Hepatocyte (in vitro differentiated cells): ENCODE measurements at regions not wholly inside any gene's neighbourhood (a gene's known extent, or its start where the extent isn't known, plus 50 kb on each side); places are given as distances from the start of the nearest gene placed in this dataset.

Experiments used
- DNase-seq: peaks from one replicate; pipeline ENCODE4 v3.0.0-alpha.2; 2016; ENCODE audit warnings: low spot score
- H2AFZ ChIP-seq: fragments of 200-600 bp; sonication (generic); 2 replicates; pipeline ENCODE4 v1.6.0; 2016; ENCODE audit warnings: antibody characterized with exemption, mild to moderate bottlenecking
- H3K27ac ChIP-seq: fragments of 200-600 bp; sonication (generic); 2 replicates; pipeline ENCODE4 v1.5.1; 2016; ENCODE audit warnings: mild to moderate bottlenecking
- H3K27me3 ChIP-seq: fragments of 200-600 bp; sonication (generic); 2 replicates; pipeline ENCODE4 v1.6.1; 2016
- H3K36me3 ChIP-seq: fragments of 200-600 bp; sonication (generic); replicated peaks from 2 replicates; pipeline ENCODE4 v1.5.1; 2016; ENCODE audit warnings: low read depth; ENCODE audit not compliant: insufficient read depth
- H3K4me1 ChIP-seq: fragments of 200-600 bp; sonication (generic); 2 replicates; pipeline ENCODE4 v1.5.1; 2016; ENCODE audit warnings: mild to moderate bottlenecking, moderate library complexity; ENCODE audit not compliant: insufficient read depth
- H3K4me2 ChIP-seq: fragments of 200-600 bp; sonication (generic); 2 replicates; pipeline ENCODE4 v1.6.0; 2016
- H3K4me3 ChIP-seq: fragments of 200-600 bp; sonication (generic); 2 replicates; pipeline ENCODE4 v1.5.1; 2016; ENCODE audit warnings: mild to moderate bottlenecking
- H3K79me2 ChIP-seq: fragments of 200-600 bp; sonication (generic); 2 replicates; pipeline ENCODE4 v1.6.0; 2017; ENCODE audit warnings: mild to moderate bottlenecking
- H3K9me2 ChIP-seq: fragments of 200-600 bp; sonication (generic); replicated peaks from 2 replicates; pipeline ENCODE4 v1.6.0; 2017; ENCODE audit warnings: mild to moderate bottlenecking; ENCODE audit not compliant: insufficient read depth
- H3K9me3 ChIP-seq: fragments of 200-600 bp; sonication (generic); 2 replicates; pipeline ENCODE4 v1.5.1; 2016; ENCODE audit warnings: low read depth, mild to moderate bottlenecking
- H4K20me1 ChIP-seq: fragments of 200-600 bp; sonication (generic); 2 replicates; pipeline ENCODE4 v1.6.0; 2016; ENCODE audit warnings: mild to moderate bottlenecking; ENCODE audit not compliant: insufficient read depth, poor library complexity, severe bottlenecking
- CTCF ChIP-seq: fragments of 200-600 bp; sonication (generic); IDR thresholded peaks from 2 replicates; pipeline ENCODE4 v1.5.1; 2016; ENCODE audit warnings: antibody characterized with exemption, mild to moderate bottlenecking; ENCODE audit not compliant: poor library complexity
- EZH2 ChIP-seq: fragments of 200-600 bp; sonication (generic); IDR thresholded peaks from 2 replicates; pipeline ENCODE4 v1.6.1; 2016; ENCODE audit warnings: antibody characterized with exemption, mild to moderate bottlenecking, borderline replicate concordance
- EZH2phosphoT487 ChIP-seq: fragments of 200-600 bp; sonication (generic); IDR thresholded peaks from one replicate; pipeline ENCODE4 v1.6.1; 2018; ENCODE audit warnings: antibody characterized with exemption, mild to moderate bottlenecking, low read depth, moderate library complexity; ENCODE audit not compliant: unreplicated experiment, severe bottlenecking
- WGBS: methylation state at CpG from one replicate; pipeline ENCODE4 v1.1.6; 2016; ENCODE audit warnings: low lambda C conversion rate; ENCODE audit errors: missing lambda C conversion rate; 5-methylcytosine and 5-hydroxymethylcytosine counted together

- H3K4me1 ChIP-seq, result no peaks in the 10 kb centered on the region
- H3K27ac ChIP-seq, result no peak overlapping the region
- H3K27me3 ChIP-seq, result no peaks in the 10 kb centered on the region
- TF ChIP-seq CTCF (no peak), EZH2phosphoT487 (no peak), EZH2 (no peak)
- H2AFZ ChIP-seq, result no peak overlapping the region
- no peak overlapping the region for H3K4me3 ChIP-seq
- H3K9me3 ChIP-seq, result no peaks in the 10 kb centered on the region
- H3K4me2 ChIP-seq, result no peak overlapping the region
- H3K36me3 ChIP-seq, result no peaks in the 10 kb centered on the region
- H3K9me2 ChIP-seq, result no peaks in the 10 kb centered on the region
- H3K79me2 ChIP-seq, result no peaks in the 10 kb centered on the region
- 82% methylated on average over 5 of the region's 5 CpGs for WGBS
- H4K20me1 ChIP-seq, result no peaks in the 10 kb centered on the region
- no peak for DNase-seq
These were observed 59.2 kb downstream of the IL12A start for GRCh38 chr3:160047876-160048275.

- H3K79me2 ChIP-seq, result no peaks in the 10 kb centered on the region
- H3K36me3 ChIP-seq, result no peaks in the 10 kb centered on the region
- WGBS, result 81% methylated on average over 2 of the region's 2 CpGs
- DNase-seq, result no peak
- no peaks in the 10 kb centered on the region for H3K9me2 ChIP-seq
- no peaks in the 10 kb centered on the region for H3K27me3 ChIP-seq
- no peak overlapping the region for H3K27ac ChIP-seq
- H3K4me2 ChIP-seq, result no peak overlapping the region
- no peaks in the 10 kb centered on the region for H4K20me1 ChIP-seq
- H3K9me3 ChIP-seq, result no peaks in the 10 kb centered on the region
- no peak for TF ChIP-seq CTCF
- TF ChIP-seq EZH2phosphoT487, result no peak
- TF ChIP-seq EZH2, result no peak
- no peaks in the 10 kb centered on the region for H3K4me1 ChIP-seq
- no peak overlapping the region for H2AFZ ChIP-seq
- H3K4me3 ChIP-seq, result no peak overlapping the region
These were observed 60.4 kb downstream of the IL12A start for GRCh38 chr3:160049038-160049437.

DNA sequence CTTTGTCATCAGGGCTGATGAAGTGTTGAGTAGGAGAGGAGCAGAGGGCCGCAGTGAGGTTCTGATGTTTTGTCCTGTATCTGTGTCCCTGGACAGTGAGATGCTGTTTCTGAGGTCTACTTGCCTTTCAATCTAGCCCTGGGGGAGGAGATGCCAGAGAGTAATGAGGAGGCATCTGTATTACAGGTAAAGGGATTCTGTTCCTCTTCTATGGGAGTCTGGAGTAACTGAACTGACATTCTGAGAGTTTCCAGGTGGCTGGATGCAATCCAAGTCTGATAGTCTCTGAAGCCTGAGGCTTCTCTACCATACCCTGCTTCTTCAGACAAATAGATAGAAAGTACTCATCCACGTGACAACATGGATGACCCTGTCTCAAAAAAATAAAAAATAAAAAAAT, 60.9 kb downstream of the IL12A start:
- Histone ChIP-seq H3K4me2 (no peak overlapping the region), H3K36me3 (no peaks in the 10 kb centered on the region), H3K79me2 (no peaks in the 10 kb centered on the region), H2AFZ (no peak overlapping the region), H3K4me3 (no peak overlapping the region), H3K9me3 (no peaks in the 10 kb centered on the region), H3K4me1 (no peaks in the 10 kb centered on the region), H3K9me2 (no peaks in the 10 kb centered on the region), H4K20me1 (no peaks in the 10 kb centered on the region), H3K27ac (no peak overlapping the region), H3K27me3 (no peaks in the 10 kb centered on the region)
- 58% methylated on average over 2 of the region's 2 CpGs for WGBS
- no peak for TF ChIP-seq EZH2phosphoT487
- TF ChIP-seq CTCF, result no peak
- TF ChIP-seq EZH2, result no peak
- no peak for DNase-seq

DNA sequence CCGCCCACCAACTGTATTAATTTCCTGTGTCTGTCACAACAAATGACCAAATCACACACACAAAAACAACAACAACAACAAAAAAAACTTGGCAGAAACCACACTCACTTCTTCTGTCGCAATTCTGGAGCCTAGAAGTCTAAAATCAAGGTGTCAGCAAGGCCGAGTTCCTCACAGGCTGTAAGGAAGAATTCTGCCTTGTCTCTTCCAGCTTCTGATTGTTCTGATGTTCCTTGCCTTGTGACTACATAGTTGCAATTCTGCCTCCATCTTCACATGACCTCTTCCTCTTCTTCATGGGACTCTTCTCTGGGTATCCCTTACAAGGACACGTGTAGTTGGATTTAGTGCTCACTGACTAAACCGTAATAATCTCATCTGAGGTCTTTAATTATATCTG, 61.4 kb downstream of the IL12A start:
- 87% methylated on average over 5 of the region's 5 CpGs for WGBS
- no peak overlapping the region for H3K4me2 ChIP-seq
- H3K4me1 ChIP-seq, result no peaks in the 10 kb centered on the region
- H3K27me3 ChIP-seq, result no peaks in the 10 kb centered on the region
- H4K20me1 ChIP-seq, result no peaks in the 10 kb centered on the region
- H3K79me2 ChIP-seq, result no peaks in the 10 kb centered on the region
- no peaks in the 10 kb centered on the region for H3K9me2 ChIP-seq
- H3K27ac ChIP-seq, result no peak overlapping the region
- no peak for TF ChIP-seq EZH2phosphoT487
- no peak for TF ChIP-seq CTCF
- no peak for TF ChIP-seq EZH2
- no peaks in the 10 kb centered on the region for H3K9me3 ChIP-seq
- H3K36me3 ChIP-seq, result no peaks in the 10 kb centered on the region
- no peak overlapping the region for H3K4me3 ChIP-seq
- H2AFZ ChIP-seq, result no peak overlapping the region
- no peak for DNase-seq
